Natural killer cell (primary cell): ENCODE measurements at regions not wholly inside any gene's neighbourhood (a gene's known extent, or its start where the extent isn't known, plus 50 kb on each side); places are given as distances from the start of the nearest gene placed in this dataset.

Experiments used
- ATAC-seq, 3 donors: fragments of 150-1000 bp in 2 of 3; fragments of 200-7000 bp in 1 of 3; cut with Tn5 transposase; 1 replicate in 1 of 3; 2 replicates in 2 of 3; pipeline ENCODE4 v1.10.0; 2021; ENCODE audit warnings: mild to moderate bottlenecking in 2 of 3, moderate library complexity in 2 of 3
- DNase-seq, 2 donors: peaks; one replicate each; pipeline versions ENCODE4 v3.0.0 to v3.0.0-alpha.2; 2013 to 2021; ENCODE audit warnings: mixed read lengths in 1 of 2
- H3K27ac ChIP-seq: one replicate; pipeline ENCODE4 v1.5.1; 2013; ENCODE audit warnings: mild to moderate bottlenecking, low read length
- H3K27me3 ChIP-seq: one replicate; pipeline ENCODE4 v1.6.1; 2013; ENCODE audit warnings: low read length; ENCODE audit not compliant: control insufficient read depth, insufficient read depth
- H3K36me3 ChIP-seq: one replicate; pipeline ENCODE4 v1.6.1; 2013; ENCODE audit warnings: low read length; ENCODE audit not compliant: control insufficient read depth, insufficient read depth
- H3K4me1 ChIP-seq: one replicate; pipeline ENCODE4 v1.6.1; 2013; ENCODE audit warnings: low read length; ENCODE audit not compliant: control insufficient read depth, insufficient read depth
- H3K4me3 ChIP-seq: one replicate; pipeline ENCODE4 v1.5.1; 2013; ENCODE audit warnings: low read length
- H3K9me3 ChIP-seq: one replicate; pipeline ENCODE4 v1.6.1; 2013; ENCODE audit warnings: low read length; ENCODE audit not compliant: control insufficient read depth, insufficient read depth
- H3K27ac Mint-ChIP-seq, 2 donors: one replicate each; pipeline ENCODE4 v1.8.0; 2022; ENCODE audit warnings: mild to moderate bottlenecking in 2 of 2, mixed read lengths in 2 of 2, moderate library complexity in 1 of 2
- H3K27me3 Mint-ChIP-seq, 2 donors: one replicate each; pipeline ENCODE4 v1.8.0; 2022; ENCODE audit warnings: low read depth in 2 of 2, mixed read lengths in 2 of 2
- H3K36me3 Mint-ChIP-seq: one replicate; pipeline ENCODE4 v1.8.0; 2022; ENCODE audit warnings: mixed read lengths
- H3K4me1 Mint-ChIP-seq, 2 donors: one replicate each; pipeline ENCODE4 v1.8.0; 2022; ENCODE audit warnings: mixed read lengths in 2 of 2
- H3K4me3 Mint-ChIP-seq: one replicate; pipeline ENCODE4 v1.8.0; 2022; ENCODE audit warnings: mild to moderate bottlenecking, moderate library complexity, mixed read lengths
- H3K9me3 Mint-ChIP-seq, 2 donors: one replicate each; pipeline ENCODE4 v1.8.0; 2022; ENCODE audit warnings: mixed read lengths in 2 of 2
- CTCF ChIP-seq: fragments of 200-600 bp; IDR thresholded peaks from one replicate; pipeline ENCODE4 v1.8.0; 2022; ENCODE audit warnings: antibody characterized with exemption
- WGBS: methylation state at CpG from one replicate; pipeline ENCODE4 v1.1.7; 2013; ENCODE audit warnings: missing lambda C conversion rate; ENCODE audit not compliant: insufficient coverage; 5-methylcytosine and 5-hydroxymethylcytosine counted together
- intact Hi-C: fragments of 100-400 bp; cut with micrococcal nuclease; formaldehyde crosslinking; loops from one replicate; pipeline ENCODE4 v1.14.2; 2022

- intact Hi-C loops, result no loop called here
- Mint-ChIP-seq H3K36me3 (peaks cover 13% of the 10 kb centered on the region), H3K27ac (no peak overlapping the region), H3K27me3 (no peaks in the 10 kb centered on the region), H3K4me3 (no peak overlapping the region), H3K9me3 (peaks cover 15 to 27% of the 10 kb centered on the region in 2 donors), H3K4me1 (no peaks in the 10 kb centered on the region)
- TF ChIP-seq CTCF, result no peak
- DNase-seq, result no peak
- Histone ChIP-seq H3K4me3 (no peak overlapping the region), H3K4me1 (no peaks in the 10 kb centered on the region), H3K9me3 (peaks cover 9% of the 10 kb centered on the region), H3K27me3 (no peaks in the 10 kb centered on the region), H3K27ac (no peak overlapping the region), H3K36me3 (no peaks in the 10 kb centered on the region)
- ATAC-seq, result no peak
- WGBS, result 88% methylated on average over 1 of the region's 1 CpG
Observed at GRCh38 chr4:116427666-116428065, 657.7 kb downstream of the TRAM1L1 start.

GRCh38 chr4:116413222-116413621 lies 672.2 kb downstream of the TRAM1L1 start:
- H3K4me3 Mint-ChIP-seq, result no peak overlapping the region
- 88% methylated on average over 1 of the region's 2 CpGs for WGBS
- no peak overlapping the region for H3K27ac Mint-ChIP-seq
- no peaks in the 10 kb centered on the region for H3K27me3 ChIP-seq
- ATAC-seq (no peak), DNase-seq (no peak)
- TF ChIP-seq CTCF, result no peak
- H3K36me3 ChIP-seq, result no peaks in the 10 kb centered on the region
- H3K9me3 ChIP-seq, result no peaks in the 10 kb centered on the region
- H3K4me1 ChIP-seq, result no peaks in the 10 kb centered on the region
- no peaks in the 10 kb centered on the region for H3K4me1 Mint-ChIP-seq
- no peak overlapping the region for H3K27ac ChIP-seq
- H3K36me3 Mint-ChIP-seq, result no peaks in the 10 kb centered on the region
- no peaks in the 10 kb centered on the region for H3K27me3 Mint-ChIP-seq
- peaks cover 7 to 11% of the 10 kb centered on the region in 2 donors for H3K9me3 Mint-ChIP-seq
- intact Hi-C loops, result no loop called here
- H3K4me3 ChIP-seq, result no peak overlapping the region

- no peak overlapping the region for H3K4me3 ChIP-seq
Observed at GRCh38 chr4:116401293-116401692, 684.1 kb downstream of the TRAM1L1 start.

More at GRCh38 chr4:116401293-116401692, 684.1 kb downstream of the TRAM1L1 start:
- Mint-ChIP-seq H3K9me3 (peaks cover 5 to 7% of the 10 kb centered on the region in 2 donors), H3K36me3 (no peaks in the 10 kb centered on the region), H3K4me3 (no peak overlapping the region), H3K27me3 (no peaks in the 10 kb centered on the region), H3K4me1 (no peaks in the 10 kb centered on the region), H3K27ac (no peak overlapping the region)
- 49% methylated on average over 3 of the region's 4 CpGs for whole genome bisulfite sequencing
- Histone ChIP-seq H3K27ac (no peak overlapping the region), H3K9me3 (peaks cover 2% of the 10 kb centered on the region), H3K27me3 (no peaks in the 10 kb centered on the region), H3K36me3 (no peaks in the 10 kb centered on the region), H3K4me1 (no peaks in the 10 kb centered on the region)
- ATAC-seq (no peak), DNase-seq (no peak)
- intact Hi-C loops, result no loop called here
- TF ChIP-seq CTCF, result no peak
